HG02943 (cell line): ENCODE measurements at regions not wholly inside any gene's neighbourhood (a gene's known extent, or its start where the extent isn't known, plus 50 kb on each side); places are given as distances from the start of the nearest gene placed in this dataset.

Experiments
- ATAC-seq: cut with Tn5 transposase; IDR thresholded peaks from one replicate; pipeline ENCODE4 v1.9.1; 2021; ENCODE audit warnings: mild to moderate bottlenecking, low read depth, moderate library complexity; ENCODE audit not compliant: unreplicated experiment

DNA sequence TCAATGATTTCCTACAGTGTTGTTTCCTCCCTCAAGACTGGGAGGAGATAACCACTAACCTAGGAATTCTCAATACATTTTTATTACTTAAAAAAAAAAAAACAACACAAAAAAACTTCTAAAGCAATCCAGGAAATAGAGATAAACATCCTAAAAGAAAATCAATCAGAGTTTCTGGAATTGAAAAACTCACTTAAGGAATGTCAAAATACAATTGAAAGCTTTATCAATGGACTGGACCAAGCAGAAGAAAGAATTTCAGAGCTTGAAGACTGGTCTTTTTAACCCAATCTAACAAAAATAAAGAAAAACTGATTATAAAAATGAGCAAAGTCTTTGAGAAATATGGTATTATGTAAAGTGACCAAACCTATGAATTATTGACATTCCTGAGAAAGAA, 394.1 kb downstream of the XPNPEP1 start:
- ATAC-seq = no peak

DNA sequence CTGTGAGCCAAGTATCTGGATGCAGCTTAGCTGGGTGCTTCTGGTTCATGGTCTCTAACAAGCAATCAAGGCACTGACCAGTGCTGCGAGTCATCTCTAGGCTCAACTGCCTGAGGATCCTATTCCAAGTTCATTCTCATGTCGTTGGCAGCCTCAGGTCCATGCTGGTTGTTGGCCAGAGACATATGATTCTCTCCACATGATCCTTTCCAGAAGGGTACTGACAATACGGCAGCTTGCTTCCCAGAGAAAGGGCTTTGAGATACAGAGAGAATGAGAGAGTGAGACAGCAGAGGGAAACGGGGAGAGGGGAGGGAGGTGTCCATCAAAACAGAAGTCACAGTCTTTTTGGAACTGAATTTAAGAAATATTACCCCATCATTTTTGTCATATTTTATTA, 405.6 kb downstream of the XPNPEP1 start:
- no peak for ATAC-seq

DNA sequence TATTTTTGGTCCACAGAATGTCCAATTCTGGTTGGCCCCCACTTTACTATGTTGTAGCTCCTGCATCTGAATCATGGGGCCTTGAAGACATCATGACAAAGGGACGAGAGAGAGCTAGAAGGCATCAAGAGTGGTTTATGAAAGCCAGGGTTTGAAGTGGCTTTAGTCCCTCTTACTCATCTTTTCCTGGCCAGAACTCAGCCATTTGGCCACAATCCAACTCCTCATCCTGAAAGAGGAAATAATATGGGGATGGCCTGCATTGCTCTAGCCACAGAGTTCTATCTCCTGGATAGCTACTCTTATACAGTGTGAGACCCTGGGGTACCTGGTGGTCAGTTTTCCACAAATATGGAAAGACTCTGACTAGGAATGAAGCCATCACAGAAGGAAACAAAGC, 418.9 kb downstream of the XPNPEP1 start:
- no peak for ATAC-seq

DNA sequence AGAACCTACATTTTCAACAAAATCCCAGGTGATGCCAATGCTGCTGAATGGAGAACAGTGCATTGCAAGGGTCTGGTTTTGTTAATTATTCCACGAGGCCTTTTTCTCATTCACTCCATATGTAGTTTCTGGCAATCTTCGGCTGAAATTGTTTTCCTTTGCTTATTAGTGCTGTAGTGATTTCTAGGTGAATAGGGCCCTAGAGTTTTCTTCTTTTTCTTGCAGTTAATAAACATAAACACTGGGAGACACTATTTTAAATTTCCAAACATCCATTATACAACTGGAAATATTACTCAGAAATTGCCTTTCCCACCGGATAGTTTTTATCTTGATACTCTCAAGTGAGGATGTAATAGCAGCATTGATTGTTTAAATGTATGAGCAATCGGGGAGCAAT, 435.6 kb downstream of the XPNPEP1 start:
- ATAC-seq = no peak

DNA sequence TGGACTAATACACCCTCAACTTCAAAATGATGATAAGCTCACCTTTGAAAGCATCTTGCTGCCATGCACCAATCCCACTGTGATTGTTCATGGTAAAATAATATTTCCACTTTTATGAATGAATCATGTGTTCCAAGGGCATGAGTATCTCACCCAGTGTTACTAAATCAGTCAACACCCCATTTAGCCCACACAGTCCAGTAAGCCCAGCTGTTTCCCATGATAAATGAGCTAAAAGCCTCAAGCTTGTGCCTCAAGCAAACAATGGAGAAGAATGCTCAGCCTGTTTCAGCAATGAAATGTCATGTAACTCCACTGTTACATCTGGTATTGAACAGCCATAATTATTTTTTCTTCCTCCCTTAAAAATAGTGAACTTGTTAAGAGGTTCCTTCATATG, 442.5 kb downstream of the XPNPEP1 start:
- ATAC-seq = no peak

DNA sequence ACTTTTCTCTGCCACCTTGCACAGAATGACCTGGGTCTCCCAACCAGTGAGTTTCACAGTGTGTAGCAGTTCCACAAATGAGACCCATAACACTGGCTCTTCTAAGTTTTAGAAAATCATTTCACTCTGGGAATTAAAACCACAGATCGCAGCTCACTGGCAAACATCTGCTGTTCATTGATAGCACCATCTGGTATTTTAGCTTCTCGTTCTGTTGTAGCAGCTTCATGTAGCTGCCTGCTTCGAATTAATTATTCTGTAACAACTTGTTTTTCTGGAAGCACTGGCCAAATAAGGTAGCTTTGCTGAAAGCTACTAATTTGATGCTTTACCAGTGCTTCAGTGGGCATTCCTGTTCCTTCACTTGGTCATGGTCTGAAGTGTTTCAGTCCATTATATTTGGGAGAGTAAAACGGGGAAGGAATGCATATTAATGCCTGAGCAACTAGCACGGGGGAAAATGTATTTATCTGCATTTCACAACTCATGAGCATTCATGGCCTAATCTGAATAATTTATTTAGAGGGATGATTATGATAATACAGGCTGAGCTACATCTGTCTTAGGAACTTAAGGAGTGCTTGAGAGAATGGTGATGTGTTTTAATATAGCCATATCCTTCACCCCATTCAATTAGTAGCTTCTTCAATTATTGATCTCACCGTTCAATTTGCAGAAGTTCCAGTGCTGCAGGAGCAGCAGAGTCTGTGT, 447.4 kb downstream of the XPNPEP1 start:
- ATAC-seq = no peak

DNA sequence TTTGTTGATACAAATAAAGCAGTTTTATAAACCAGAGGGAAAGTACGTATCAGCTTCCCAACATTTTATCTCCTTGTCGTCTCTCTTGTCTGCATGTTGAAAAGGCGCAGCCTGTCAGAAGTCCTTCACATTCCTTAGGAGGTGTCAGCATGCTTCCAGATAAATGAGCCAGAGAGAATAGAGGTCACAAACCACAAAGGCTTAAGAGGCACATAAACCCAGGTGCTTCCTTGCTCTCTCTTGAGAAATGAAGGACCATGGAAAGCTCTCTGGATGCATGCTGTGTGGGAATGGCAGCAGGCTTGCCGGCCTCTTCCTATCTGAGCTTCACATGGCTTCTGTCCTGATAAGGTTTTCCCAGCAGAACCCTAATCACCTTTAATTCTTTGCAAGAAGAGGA, 448.5 kb downstream of the XPNPEP1 start:
- ATAC-seq = no peak

DNA sequence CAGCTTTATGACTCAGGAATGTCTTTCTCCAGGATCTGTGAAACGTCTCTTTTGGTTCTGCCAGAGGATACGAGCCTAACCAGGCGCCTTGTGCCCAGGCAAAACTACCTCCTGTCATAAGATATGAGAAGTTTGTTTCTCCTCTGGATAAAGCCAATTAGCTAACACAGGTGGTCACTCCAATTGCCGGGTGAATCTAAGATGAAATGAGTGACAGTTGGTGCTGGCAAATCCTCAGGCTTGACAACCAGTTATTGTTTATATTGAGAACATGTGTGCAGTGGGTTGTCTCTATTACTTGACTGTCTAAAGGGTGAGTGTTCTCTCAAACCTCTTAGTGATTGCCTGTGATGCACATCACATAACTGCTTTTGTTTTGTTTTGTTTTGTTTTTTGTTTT, 449.1 kb downstream of the XPNPEP1 start:
- ATAC-seq = no peak

DNA sequence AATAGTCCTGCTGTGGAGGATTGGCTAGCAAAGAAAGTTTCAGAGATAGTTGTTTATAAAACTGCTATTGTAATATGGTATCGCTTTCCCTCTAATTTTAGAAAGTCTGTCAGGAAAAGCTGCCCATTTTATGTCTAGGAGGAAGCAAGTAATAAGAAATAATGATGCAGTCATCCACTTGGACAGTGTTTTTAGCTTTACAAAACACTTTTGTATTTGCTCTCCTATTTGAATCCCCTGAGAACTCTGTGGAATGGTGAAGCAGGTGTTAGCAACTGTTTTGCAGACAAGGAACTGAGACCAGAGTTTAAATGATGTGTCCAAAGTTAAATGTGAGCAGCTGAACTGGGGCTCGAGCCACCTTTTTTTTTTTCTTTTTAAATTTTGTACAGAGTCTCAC, 455.8 kb downstream of the XPNPEP1 start:
- ATAC-seq = no peak

DNA sequence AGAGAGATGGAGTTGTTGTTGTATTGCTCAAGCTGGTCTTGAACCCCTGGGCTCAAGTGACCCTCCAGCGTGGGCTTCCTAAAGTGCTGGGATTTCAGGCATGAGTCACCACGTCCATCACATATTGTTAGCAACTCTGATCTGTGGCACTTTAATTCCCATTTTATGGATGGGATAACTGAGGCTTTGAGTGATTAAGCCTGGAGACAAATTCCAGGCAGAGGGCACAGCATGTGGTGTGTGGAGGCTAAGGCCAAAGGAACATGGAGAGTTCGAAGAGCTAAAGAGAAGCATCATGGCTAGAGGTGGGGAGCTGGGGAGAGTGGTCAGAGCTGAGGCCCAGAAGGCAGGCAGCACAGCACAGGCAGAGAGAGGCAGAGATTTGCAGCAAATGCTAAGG, 458.4 kb downstream of the XPNPEP1 start:
- ATAC-seq = no peak

DNA sequence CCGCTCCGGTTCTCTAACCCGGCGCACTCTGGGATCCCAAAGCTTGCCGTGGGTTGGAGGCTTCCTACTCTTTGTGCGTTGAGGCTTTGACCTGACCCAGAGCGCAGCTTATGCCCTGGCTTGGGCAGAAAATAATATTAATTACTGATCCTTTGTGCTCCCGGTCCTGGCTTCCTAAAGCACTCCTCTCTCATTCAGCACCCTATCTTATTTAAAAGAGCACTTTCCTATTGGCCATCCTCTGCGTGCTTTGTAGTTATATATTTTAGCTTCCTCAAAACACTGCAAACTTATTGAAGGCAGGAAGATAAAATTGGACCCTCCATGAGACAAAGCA, 466.0 kb downstream of the XPNPEP1 start:
- no peak for ATAC-seq

DNA sequence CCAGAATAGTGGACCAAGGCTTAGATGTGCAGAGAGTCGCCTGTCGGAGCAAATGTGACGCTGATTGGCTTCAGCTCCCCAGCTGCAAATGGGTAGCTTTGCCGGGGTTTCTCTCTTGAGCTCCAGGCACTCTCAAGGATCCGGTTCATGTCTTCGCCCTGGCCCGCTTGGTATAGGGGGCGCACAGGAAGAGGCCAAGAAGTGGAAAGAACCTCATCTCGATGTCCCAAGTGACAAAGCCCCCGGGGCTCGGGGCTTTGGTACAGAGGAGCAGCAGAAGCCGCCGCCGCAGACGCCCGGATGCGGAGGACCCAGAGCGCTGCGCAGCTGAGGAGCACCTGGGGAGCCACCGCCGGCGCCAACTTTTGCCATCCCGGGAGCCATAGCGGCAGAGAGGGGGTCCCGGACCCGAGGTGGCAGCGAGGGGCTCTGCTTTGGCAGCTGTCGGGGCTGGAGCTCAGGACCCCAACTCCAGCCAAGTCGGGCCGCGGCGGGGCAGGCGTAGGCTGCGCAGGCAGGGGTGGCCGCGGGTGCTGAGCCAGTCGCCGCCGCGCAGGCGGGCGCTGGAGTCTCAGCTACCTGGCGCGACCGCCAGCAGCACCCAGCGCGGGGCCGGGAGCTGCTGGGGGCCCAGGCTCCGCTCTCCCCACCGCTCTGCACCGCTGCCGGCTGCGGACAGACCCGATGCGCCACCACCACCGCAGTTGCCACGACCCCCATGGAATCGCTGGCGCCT, 466.6 kb downstream of the XPNPEP1 start:
- no peak for ATAC-seq

DNA sequence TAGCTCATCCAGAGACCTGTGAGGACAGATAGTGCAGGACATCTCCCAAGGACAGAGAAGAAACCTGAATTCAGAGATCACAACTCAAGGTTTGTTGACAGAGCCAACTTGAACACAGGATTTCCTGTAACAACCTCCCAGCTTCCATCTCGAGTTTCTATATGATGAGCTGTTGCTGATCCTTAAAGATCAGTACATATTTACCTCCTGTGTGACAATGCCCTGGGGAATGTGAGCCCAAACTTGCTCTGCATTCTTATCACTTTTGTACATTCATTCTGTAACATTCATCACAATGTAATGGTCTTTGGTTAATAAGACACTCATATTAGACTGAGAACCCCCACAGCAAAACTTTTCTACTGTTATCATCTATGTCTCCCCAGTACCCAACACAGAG, 468.6 kb downstream of the XPNPEP1 start:
- no peak for ATAC-seq

DNA sequence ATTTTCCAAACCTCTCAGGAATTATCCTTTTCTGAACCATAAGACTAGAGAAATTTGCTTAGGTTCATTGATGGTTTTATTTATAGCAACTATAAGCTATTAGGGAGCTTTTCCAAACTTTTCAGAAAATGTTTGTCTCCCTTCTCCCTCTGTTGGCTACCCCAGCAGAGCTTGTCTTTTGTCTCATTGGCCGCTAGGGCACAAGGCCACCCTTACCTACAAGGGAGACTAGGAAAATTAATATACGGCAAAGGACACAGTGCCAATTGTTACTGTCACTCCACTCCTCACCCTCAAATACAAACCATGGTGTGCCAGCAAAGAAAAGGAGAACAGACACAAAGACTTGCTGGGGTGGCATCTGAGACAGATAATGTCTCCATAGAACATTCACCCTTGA, 471.4 kb downstream of the XPNPEP1 start:
- ATAC-seq = no peak

DNA sequence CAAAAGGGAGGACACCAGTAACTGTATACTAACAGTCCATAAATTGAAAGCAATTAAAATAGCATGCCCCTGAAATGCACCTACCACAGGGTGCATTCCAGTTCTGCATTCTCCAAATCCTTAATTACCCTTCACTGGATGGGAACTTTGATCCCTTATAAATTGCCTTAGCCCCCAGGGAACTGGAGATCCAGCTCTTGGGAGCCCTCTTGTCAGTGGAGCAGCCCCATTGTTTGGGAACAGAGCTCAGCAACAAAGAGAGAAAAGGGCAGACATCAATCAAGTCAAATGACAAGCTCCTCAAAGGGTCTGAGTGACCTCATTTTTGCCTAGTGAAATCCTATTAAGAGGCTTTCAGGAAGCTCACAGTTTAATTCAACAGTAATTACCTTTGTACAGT, 472.6 kb downstream of the XPNPEP1 start:
- ATAC-seq = no peak

DNA sequence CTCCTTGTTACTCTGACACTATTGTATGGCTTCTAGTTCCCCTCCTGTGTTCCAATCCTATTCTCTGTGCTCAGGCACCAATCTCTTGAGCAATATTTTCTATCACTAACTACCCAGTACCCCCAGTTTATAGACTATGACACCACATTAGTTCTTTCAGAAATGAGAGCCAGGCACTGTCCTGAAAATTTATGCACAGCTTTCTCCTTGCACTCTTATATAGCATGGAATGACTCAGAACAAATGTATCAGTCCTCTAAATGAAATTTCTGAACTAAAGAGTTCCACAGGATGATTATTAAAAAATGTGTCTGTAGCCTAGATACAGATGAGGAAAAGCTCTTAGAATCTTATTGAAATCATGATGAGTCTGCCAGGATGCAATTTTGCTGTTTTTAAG, 489.9 kb downstream of the XPNPEP1 start:
- no peak for ATAC-seq

DNA sequence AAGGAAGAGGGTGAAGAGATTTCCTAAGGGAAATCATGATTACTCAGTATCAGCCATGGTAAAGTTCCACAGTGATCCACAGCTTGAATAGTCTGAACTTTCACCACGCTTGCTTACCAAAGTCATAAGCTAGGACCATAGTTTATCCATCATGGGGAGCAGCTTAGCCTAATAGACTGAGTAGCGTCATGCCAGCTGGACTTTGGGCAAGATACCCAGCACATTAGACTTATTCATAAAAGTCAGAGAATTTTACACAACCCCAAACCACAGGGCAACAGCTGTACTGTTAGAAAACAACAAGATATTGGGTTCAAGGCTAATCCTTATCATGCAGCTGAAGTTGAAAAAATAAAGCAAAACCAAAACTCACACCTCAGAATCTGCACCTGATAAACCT, 491.0 kb downstream of the XPNPEP1 start:
- ATAC-seq = no peak

DNA sequence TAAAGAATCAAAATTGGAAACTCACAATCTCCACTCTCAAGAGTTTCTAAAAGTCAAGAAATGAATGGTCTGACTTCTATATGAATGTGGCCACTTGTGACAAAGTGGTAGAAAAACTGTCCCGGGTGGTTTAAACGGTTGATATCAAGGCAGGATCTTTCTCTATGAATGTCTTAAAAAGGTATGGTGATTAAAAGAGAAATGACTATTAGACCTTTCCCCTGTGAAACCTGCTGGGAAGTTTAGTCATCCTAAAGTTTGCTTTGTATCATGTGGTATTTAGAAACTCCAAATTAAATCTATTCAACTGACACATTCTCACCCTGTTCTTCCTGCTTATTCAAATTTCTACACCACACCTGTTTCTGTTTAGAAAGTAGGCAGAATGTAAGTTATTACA, 492.5 kb downstream of the XPNPEP1 start:
- ATAC-seq = no peak

DNA sequence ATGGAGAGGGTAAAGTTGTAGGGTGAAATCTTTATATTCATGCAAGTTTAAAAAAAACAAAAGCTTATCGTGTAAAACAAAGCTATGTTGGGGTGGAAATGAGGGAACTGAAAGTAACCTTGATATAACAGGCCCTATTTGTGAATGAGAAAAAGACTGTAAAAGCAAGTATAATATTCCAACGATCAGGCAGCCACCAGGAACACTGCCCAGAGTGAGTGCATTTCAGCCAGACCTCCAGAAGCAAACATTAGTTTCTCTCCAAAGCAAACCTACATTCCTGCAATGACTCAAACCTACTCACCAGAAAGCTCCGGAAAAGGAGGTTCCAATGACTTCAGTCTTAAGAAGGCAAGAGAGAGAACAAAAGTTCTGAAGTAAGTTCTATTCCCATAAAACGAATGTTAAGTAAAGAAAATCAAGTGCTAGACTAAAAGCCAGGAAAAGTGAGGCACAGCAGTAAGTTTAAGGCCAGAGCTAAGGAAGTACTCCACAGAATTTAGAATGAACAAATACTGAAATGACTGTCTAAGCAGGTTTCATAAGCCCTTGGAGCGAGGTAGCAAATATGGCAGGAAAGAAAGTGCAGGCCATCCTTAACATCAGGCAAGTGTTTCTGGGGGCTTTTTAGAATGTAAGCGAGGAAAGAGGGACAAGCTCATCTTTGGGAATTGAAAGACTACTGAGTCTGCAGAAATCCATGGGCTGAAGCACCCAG, 493.1 kb downstream of the XPNPEP1 start:
- ATAC-seq = no peak

DNA sequence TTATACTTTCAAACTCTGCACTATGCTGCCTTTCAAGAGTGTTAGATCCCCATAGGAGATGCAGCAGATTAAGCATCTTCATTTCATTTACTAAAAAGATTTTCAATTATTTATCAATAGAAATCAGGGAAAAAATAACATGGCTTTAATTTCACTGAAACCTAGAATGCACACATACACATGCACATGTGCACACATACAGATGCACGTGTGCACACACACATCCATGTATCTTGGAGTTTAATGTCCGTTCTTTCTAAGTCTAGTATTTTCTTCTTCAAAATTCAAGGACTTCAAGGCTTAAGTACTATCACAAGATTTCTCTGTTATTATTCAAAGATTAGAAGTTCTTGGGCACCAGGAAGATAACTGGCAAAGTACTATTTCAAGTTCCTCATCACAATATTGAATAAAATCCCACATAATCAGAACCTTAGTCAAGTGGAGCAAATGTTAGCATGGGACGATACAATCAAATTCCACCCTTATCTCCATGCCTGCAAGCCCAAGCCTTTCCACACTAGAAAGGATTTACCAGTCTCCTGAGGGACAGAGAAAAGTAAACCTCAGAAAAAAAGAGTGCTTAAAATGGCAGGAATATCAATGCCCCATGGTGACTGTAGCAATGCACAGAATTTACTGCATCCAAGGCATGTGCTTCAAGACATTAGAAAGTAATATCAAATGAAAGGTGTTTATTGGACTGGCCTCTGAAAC, 494.4 kb downstream of the XPNPEP1 start:
- ATAC-seq = no peak

DNA sequence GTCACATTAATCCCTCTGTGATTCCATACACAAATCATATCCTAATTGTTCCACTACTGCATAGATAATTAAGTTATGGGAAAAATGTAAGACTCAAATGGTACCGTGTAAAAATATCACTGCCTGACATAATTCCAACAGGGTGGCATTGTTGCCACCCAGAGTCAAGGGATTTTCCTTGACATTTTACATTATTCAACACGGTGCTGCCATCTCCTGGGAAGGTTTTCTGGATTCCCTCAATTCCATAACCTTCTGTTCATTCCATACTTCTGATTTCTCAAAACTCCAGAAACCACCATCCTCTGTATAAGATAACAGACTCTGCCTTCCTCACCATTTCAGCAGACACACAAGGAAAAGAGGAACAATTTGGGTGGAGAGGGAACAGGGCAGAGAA, 495.9 kb downstream of the XPNPEP1 start:
- no peak for ATAC-seq
